GM12878 (cell line): ENCODE measurements at regions not wholly inside any gene's neighbourhood (a gene's known extent, or its start where the extent isn't known, plus 50 kb on each side); places are given as distances from the start of the nearest gene placed in this dataset.

Experiments used
- SUZ12 ChIP-seq: fragments of 200-600 bp; sonication (generic); IDR thresholded peaks from one replicate; pipeline ENCODE4 v1.6.1; 2018; ENCODE audit warnings: antibody characterized with exemption, mild to moderate bottlenecking; ENCODE audit not compliant: unreplicated experiment
- TCF3 ChIP-seq: IDR thresholded peaks from 2 replicates; pipeline ENCODE4 v1.6.1; 2012; ENCODE audit warnings: low read depth, mild to moderate bottlenecking, low read length, borderline replicate concordance; ENCODE audit not compliant: insufficient read depth
- TF ChIP-seq, protein P1 (sequence below): fragments of 450-650 bp; IDR thresholded peaks from 2 replicates; pipeline ENCODE4 v1.6.1; 2017; ENCODE audit warnings: mild to moderate bottlenecking, moderate library complexity
- TF ChIP-seq, protein P2 (sequence below): fragments of 450-650 bp; IDR thresholded peaks from 2 replicates; pipeline ENCODE4 v1.6.1; 2018; ENCODE audit warnings: borderline replicate concordance, mild to moderate bottlenecking; ENCODE audit not compliant: partially characterized antibody
- TF ChIP-seq, protein P3 (sequence below): IDR thresholded peaks from 2 replicates; pipeline ENCODE4 v1.6.1; 2012; ENCODE audit warnings: mild to moderate bottlenecking, low read depth, low read length

DNA sequence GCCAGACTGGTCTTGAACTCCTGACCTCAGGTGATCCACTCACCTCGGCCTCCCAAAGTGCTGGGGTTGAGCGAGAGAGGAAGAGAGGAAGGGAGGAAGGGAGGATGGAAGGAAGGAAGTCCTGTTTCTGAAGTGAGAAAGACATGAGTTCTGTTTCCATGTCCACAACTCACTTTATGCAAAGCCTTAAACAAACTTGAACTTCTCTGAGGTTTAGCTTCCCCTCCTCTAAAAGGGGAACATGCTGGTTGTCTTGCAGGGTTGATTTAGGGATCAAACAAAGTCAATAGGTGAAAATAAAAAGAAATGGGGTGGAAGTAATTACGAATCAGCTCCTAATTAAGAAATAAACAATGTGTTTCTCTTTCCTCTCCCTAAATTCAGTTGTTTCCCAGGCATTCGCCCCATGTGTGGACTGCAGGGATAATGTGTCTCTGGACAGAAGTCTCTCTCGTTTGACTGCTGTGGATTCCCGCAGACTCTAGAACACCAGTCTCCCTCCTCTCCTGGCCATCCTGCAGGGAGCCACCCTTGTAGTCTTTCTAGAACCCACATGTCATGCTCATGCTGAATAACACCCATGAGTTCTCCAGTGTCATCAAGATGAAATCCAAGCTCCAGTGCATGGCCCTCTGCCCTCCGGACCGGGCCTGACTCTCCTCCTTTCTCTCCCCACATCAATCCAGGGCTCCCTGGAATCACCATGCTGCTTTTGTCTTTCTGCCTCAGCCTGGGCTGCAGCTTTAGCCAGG is 229.3 kb upstream of the TRIB2 start (continued):
- TF ChIP-seq, protein P1, sequence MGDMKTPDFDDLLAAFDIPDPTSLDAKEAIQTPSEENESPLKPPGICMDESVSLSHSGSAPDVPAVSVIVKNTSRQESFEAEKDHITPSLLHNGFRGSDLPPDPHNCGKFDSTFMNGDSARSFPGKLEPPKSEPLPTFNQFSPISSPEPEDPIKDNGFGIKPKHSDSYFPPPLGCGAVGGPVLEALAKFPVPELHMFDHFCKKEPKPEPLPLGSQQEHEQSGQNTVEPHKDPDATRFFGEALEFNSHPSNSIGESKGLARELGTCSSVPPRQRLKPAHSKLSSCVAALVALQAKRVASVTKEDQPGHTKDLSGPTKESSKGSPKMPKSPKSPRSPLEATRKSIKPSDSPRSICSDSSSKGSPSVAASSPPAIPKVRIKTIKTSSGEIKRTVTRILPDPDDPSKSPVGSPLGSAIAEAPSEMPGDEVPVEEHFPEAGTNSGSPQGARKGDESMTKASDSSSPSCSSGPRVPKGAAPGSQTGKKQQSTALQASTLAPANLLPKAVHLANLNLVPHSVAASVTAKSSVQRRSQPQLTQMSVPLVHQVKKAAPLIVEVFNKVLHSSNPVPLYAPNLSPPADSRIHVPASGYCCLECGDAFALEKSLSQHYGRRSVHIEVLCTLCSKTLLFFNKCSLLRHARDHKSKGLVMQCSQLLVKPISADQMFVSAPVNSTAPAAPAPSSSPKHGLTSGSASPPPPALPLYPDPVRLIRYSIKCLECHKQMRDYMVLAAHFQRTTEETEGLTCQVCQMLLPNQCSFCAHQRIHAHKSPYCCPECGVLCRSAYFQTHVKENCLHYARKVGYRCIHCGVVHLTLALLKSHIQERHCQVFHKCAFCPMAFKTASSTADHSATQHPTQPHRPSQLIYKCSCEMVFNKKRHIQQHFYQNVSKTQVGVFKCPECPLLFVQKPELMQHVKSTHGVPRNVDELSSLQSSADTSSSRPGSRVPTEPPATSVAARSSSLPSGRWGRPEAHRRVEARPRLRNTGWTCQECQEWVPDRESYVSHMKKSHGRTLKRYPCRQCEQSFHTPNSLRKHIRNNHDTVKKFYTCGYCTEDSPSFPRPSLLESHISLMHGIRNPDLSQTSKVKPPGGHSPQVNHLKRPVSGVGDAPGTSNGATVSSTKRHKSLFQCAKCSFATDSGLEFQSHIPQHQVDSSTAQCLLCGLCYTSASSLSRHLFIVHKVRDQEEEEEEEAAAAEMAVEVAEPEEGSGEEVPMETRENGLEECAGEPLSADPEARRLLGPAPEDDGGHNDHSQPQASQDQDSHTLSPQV = no peak
- TF ChIP-seq, protein P2, sequence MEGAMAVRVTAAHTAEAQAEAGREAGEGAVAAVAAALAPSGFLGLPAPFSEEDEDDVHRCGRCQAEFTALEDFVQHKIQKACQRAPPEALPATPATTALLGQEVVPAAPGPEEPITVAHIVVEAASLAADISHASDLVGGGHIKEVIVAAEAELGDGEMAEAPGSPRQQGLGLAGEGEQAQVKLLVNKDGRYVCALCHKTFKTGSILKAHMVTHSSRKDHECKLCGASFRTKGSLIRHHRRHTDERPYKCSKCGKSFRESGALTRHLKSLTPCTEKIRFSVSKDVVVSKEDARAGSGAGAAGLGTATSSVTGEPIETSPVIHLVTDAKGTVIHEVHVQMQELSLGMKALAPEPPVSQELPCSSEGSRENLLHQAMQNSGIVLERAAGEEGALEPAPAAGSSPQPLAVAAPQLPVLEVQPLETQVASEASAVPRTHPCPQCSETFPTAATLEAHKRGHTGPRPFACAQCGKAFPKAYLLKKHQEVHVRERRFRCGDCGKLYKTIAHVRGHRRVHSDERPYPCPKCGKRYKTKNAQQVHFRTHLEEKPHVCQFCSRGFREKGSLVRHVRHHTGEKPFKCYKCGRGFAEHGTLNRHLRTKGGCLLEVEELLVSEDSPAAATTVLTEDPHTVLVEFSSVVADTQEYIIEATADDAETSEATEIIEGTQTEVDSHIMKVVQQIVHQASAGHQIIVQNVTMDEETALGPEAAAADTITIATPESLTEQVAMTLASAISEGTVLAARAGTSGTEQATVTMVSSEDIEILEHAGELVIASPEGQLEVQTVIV = no peak
- TF ChIP-seq TCF3 (no peak), SUZ12 (no peak)
- TF ChIP-seq, protein P3, sequence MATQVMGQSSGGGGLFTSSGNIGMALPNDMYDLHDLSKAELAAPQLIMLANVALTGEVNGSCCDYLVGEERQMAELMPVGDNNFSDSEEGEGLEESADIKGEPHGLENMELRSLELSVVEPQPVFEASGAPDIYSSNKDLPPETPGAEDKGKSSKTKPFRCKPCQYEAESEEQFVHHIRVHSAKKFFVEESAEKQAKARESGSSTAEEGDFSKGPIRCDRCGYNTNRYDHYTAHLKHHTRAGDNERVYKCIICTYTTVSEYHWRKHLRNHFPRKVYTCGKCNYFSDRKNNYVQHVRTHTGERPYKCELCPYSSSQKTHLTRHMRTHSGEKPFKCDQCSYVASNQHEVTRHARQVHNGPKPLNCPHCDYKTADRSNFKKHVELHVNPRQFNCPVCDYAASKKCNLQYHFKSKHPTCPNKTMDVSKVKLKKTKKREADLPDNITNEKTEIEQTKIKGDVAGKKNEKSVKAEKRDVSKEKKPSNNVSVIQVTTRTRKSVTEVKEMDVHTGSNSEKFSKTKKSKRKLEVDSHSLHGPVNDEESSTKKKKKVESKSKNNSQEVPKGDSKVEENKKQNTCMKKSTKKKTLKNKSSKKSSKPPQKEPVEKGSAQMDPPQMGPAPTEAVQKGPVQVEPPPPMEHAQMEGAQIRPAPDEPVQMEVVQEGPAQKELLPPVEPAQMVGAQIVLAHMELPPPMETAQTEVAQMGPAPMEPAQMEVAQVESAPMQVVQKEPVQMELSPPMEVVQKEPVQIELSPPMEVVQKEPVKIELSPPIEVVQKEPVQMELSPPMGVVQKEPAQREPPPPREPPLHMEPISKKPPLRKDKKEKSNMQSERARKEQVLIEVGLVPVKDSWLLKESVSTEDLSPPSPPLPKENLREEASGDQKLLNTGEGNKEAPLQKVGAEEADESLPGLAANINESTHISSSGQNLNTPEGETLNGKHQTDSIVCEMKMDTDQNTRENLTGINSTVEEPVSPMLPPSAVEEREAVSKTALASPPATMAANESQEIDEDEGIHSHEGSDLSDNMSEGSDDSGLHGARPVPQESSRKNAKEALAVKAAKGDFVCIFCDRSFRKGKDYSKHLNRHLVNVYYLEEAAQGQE = no peak
